K562 (cell line): ENCODE measurements at regions not wholly inside any gene's neighbourhood (a gene's known extent, or its start where the extent isn't known, plus 50 kb on each side); places are given as distances from the start of the nearest gene placed in this dataset.

Experiments
- ATAC-seq: fragments of 200-7000 bp; cut with Tn5 transposase; 3 replicates; pipeline ENCODE4 v1.9.1; 2020; ENCODE audit warnings: moderate library complexity
- BruUV-seq: library from RNA; stranded (reverse); fragments of 400-500 nt; replicated peaks from 2 replicates; lab custom pipeline; 2021; lab: Mats Ljungman, UMichigan
- CTCF ChIA-PET: fragments of 300-600 bp; formaldehyde crosslinking; extraction: SDS; loops from one replicate; lab custom pipeline; 2021; ENCODE audit warnings: low intra/inter-chr PET ratio; lab: Yijun Ruan, JAX
- POLR2A ChIA-PET: fragments of 300-600, 350-650 bp; sonication (Branson Sonifier 250); formaldehyde crosslinking; extraction: SDS; loops from one replicate; lab custom pipeline; 2021; ENCODE audit warnings: antibody characterized with exemption, inconsistent platforms; lab: Yijun Ruan, JAX
- DNase-seq, 4 experiments: peaks; one replicate each; pipeline versions ENCODE4 v3.0.0 to v3.0.0-alpha.2; 2011 to 2018; ENCODE audit warnings: low spot score in 3 of 4, mixed read lengths in 3 of 4; ENCODE audit errors: extremely low read depth in 1 of 4
- FAIRE-seq: peaks from 2 replicates; lab custom pipeline; 2011; peaks lifted over from hg19 to GRCh38; lab: Jason Lieb, UNC
- H2AFZ ChIP-seq: 2 replicates; pipeline ENCODE4 v1.6.0; 2011; ENCODE audit warnings: low read depth, low read length, control low read depth, inconsistent platforms
- H3K27ac ChIP-seq: fragments of 200-600 bp; 3 replicates; pipeline ENCODE4 v1.8.0; 2011; ENCODE audit warnings: low read depth, mild to moderate bottlenecking, control low read depth, inconsistent platforms, low read length, moderate library complexity, mixed read lengths; ENCODE audit errors: extremely low read depth
- H3K27me3 ChIP-seq, 2 experiments: fragments of 300-600 bp in 1 of 2; 2 replicates in 1 of 2; 3 replicates in 1 of 2; pipeline versions ENCODE4 v1.6.0 to v1.8.0; 2011; ENCODE audit warnings: inconsistent platforms in 2 of 2, low read length in 2 of 2, mild to moderate bottlenecking in 1 of 2, mixed read lengths in 1 of 2, moderate library complexity in 1 of 2; ENCODE audit not compliant: control insufficient read depth in 2 of 2, insufficient read depth in 2 of 2
- H3K36me3 ChIP-seq: fragments of 300-600 bp; 3 replicates; pipeline ENCODE4 v1.8.0; 2011; ENCODE audit warnings: mild to moderate bottlenecking, low read length, inconsistent platforms; ENCODE audit not compliant: control insufficient read depth, insufficient read depth
- H3K4me1 ChIP-seq, 2 experiments: fragments of 200-600 bp in 1 of 2; replicated peaks in 1 of 2; 2 replicates in 1 of 2; 3 replicates in 1 of 2; pipeline versions ENCODE4 v1.5.1 to v1.8.0; 2011; ENCODE audit warnings: inconsistent platforms in 2 of 2, low read length in 2 of 2, mild to moderate bottlenecking in 1 of 2, mixed read lengths in 1 of 2, moderate library complexity in 1 of 2; ENCODE audit not compliant: control insufficient read depth in 2 of 2, insufficient read depth in 2 of 2
- H3K4me2 ChIP-seq: 2 replicates; pipeline ENCODE4 v1.6.1; 2011; ENCODE audit warnings: low read length, control low read depth, inconsistent platforms, mixed read lengths; ENCODE audit not compliant: insufficient read depth
- H3K4me3 ChIP-seq: fragments of 200-600 bp; sonication (generic), shearing (Covaris generic); 2 replicates; pipeline ENCODE4 v1.5.1; 2016; ENCODE audit warnings: control low read depth, inconsistent platforms
- H3K79me2 ChIP-seq: fragments of 200-600 bp; 3 replicates; pipeline ENCODE4 v1.8.0; 2011; ENCODE audit warnings: low read length, inconsistent platforms; ENCODE audit not compliant: control insufficient read depth, insufficient read depth
- H3K9ac ChIP-seq, 2 experiments: 2 replicates each; pipeline versions ENCODE4 v1.6.0 to v1.6.1; 2011; ENCODE audit warnings: low read depth in 2 of 2, low read length in 2 of 2, control low read depth in 1 of 2, inconsistent platforms in 1 of 2, mild to moderate bottlenecking in 1 of 2, mixed read lengths in 1 of 2; ENCODE audit not compliant: insufficient read depth in 1 of 2
- H3K9me1 ChIP-seq: one replicate; pipeline ENCODE4 v1.6.0; 2011; ENCODE audit warnings: inconsistent platforms, mild to moderate bottlenecking, low read length, moderate library complexity; ENCODE audit not compliant: control insufficient read depth, insufficient read depth
- H3K9me3 ChIP-seq: replicated peaks from 2 replicates; pipeline ENCODE4 v1.5.1; 2011; ENCODE audit warnings: low read depth, low read length, inconsistent platforms; ENCODE audit not compliant: control insufficient read depth, insufficient read depth
- H4K20me1 ChIP-seq: replicated peaks from 2 replicates; pipeline ENCODE4 v1.6.1; 2011; ENCODE audit warnings: low read length, inconsistent platforms, mixed read lengths; ENCODE audit not compliant: control insufficient read depth, insufficient read depth
- ATF4 ChIP-seq: fragments of 450-650 bp; formaldehyde crosslinking; IDR thresholded peaks from 2 replicates; pipeline ENCODE4 v1.4.0; 2022; ENCODE audit warnings: mild to moderate bottlenecking, moderate library complexity
- EGR1 ChIP-seq: fragments of 450-650 bp; conservative IDR thresholded peaks from 2 replicates; pipeline ENCODE4 v1.6.1; 2017; ENCODE audit warnings: mild to moderate bottlenecking
- MCM5 ChIP-seq: fragments of 450-650 bp; IDR thresholded peaks from 2 replicates; pipeline ENCODE4 v1.6.1; 2016; ENCODE audit warnings: low read depth
- MEF2D ChIP-seq: conservative IDR thresholded peaks from 2 replicates; pipeline ENCODE4 v1.6.1; 2016; ENCODE audit warnings: low read depth, missing genetic modification characterization, missing compliant biosample characterization
- MXD1 ChIP-seq: fragments of 250-450 bp; sonication (Bioruptor Pico); IDR thresholded peaks from 2 replicates; pipeline ENCODE4 v1.8.0; 2021; ENCODE audit warnings: borderline replicate concordance, mild to moderate bottlenecking, moderate library complexity; ENCODE audit not compliant: poor library complexity, severe bottlenecking
- ZNF121 ChIP-seq: sonication (generic); formaldehyde crosslinking; conservative IDR thresholded peaks from 2 replicates; pipeline ENCODE4 v1.8.0; 2022; ENCODE audit warnings: missing genetic modification reagents
- in situ Hi-C: fragments of 300-500 bp; cut with MboI; formaldehyde crosslinking; loops from 4 replicates; pipeline ENCODE4 v1.15.0; 2018; ENCODE audit warnings: inconsistent platforms, mixed read lengths
- intact Hi-C: fragments of 100-400 bp; cut with micrococcal nuclease; formaldehyde crosslinking; loops from 2 replicates; pipeline ENCODE4 v1.14.2; 2022

- in situ Hi-C loops (no loop called here), intact Hi-C loops (no loop called here)
- no peaks in the 10 kb centered on the region for H3K36me3 ChIP-seq
- H3K4me1 ChIP-seq = no peaks in the 10 kb centered on the region
- CTCF ChIA-PET = no interaction called here
- no peaks in the 10 kb centered on the region for H3K27me3 ChIP-seq
- POLR2A ChIA-PET = no interaction called here
- H3K4me2 ChIP-seq = no peak overlapping the region
- H3K9me1 ChIP-seq = no peaks in the 10 kb centered on the region
- no TSS peak for BruUV-seq
- DNase-seq = no peak
- no peaks in the 10 kb centered on the region for H3K9me3 ChIP-seq
- TF ChIP-seq EGR1 = no peak
- no peak for TF ChIP-seq ZNF121 (CRISPR knock-in tag)
- TF ChIP-seq MCM5 = no peak
- no peak for TF ChIP-seq ATF4
- TF ChIP-seq MEF2D (tag) = no peak
- no peak for TF ChIP-seq MXD1 (CRISPR knock-in tag)
- no peaks in the 10 kb centered on the region for H4K20me1 ChIP-seq
- H3K27ac ChIP-seq = no peak overlapping the region
- ATAC-seq = no peak
- H3K79me2 ChIP-seq = no peaks in the 10 kb centered on the region
- FAIRE-seq = no peak
- H2AFZ ChIP-seq = no peak overlapping the region
- H3K9ac ChIP-seq = no peak overlapping the region
- H3K4me3 ChIP-seq = no peak overlapping the region
Observed at GRCh38 chr6:113633638-113634037, 223.5 kb upstream of the MARCKS start.
